Lower lobe of right lung (tissue), 2 donors: ENCODE measurements at regions not wholly inside any gene's neighbourhood (a gene's known extent, or its start where the extent isn't known, plus 50 kb on each side); places are given as distances from the start of the nearest gene placed in this dataset.

ENCODE experiments used
- ATAC-seq, 2 donors: fragments of 200-7000 bp; cut with Tn5 transposase; one replicate each; pipeline ENCODE4 v1.9.1; 2020 to 2022; ENCODE audit warnings: mild to moderate bottlenecking in 2 of 2, moderate library complexity in 2 of 2
- DNase-seq: peaks from one replicate; pipeline ENCODE4 v3.0.0-alpha.2; 2020
- H3K27ac ChIP-seq: fragments of 200-600 bp; one replicate; pipeline ENCODE4 v1.8.0; 2022
- H3K27me3 ChIP-seq: fragments of 200-600 bp; one replicate; pipeline ENCODE4 v1.8.0; 2022; ENCODE audit warnings: low read depth
- H3K36me3 ChIP-seq: fragments of 200-600 bp; one replicate; pipeline ENCODE4 v1.8.0; 2022; ENCODE audit warnings: mild to moderate bottlenecking
- H3K4me1 ChIP-seq: fragments of 200-600 bp; one replicate; pipeline ENCODE4 v1.8.0; 2022
- H3K4me3 ChIP-seq: fragments of 200-600 bp; one replicate; pipeline ENCODE4 v1.8.0; 2022; ENCODE audit warnings: mild to moderate bottlenecking
- H3K9me3 ChIP-seq: fragments of 200-600 bp; one replicate; pipeline ENCODE4 v1.8.0; 2022
- CTCF ChIP-seq: fragments of 200-600 bp; IDR thresholded peaks from one replicate; pipeline ENCODE4 v1.8.0; 2022; ENCODE audit warnings: antibody characterized with exemption, mild to moderate bottlenecking
- intact Hi-C: fragments of 100-400 bp; cut with DNase I; formaldehyde crosslinking; loops from one replicate; pipeline ENCODE4 v1.11.0; 2022
- donor health status: DM: no; HTN: yes; CAD: no; lungs with severe emphysema.

GRCh38 chr10:44571701-44572100 is 186.8 kb upstream of the CXCL12 start:
- TF ChIP-seq CTCF = no peak
- H3K27me3 ChIP-seq = no peaks in the 10 kb centered on the region
- DNase-seq (no peak), ATAC-seq (no peak)
- H3K27ac ChIP-seq = no peak overlapping the region
- no peak overlapping the region for H3K4me3 ChIP-seq
- no peaks in the 10 kb centered on the region for H3K36me3 ChIP-seq
- no peaks in the 10 kb centered on the region for H3K9me3 ChIP-seq
- intact Hi-C loops = no loop called here
- peaks cover 7% of the 10 kb centered on the region for H3K4me1 ChIP-seq

- no peak for DNase-seq
- H3K4me1 ChIP-seq = peaks cover 7% of the 10 kb centered on the region
- no peak for TF ChIP-seq CTCF
- H3K27ac ChIP-seq = no peak overlapping the region
- H3K36me3 ChIP-seq = no peaks in the 10 kb centered on the region
- no peak overlapping the region for H3K4me3 ChIP-seq
- H3K9me3 ChIP-seq = no peaks in the 10 kb centered on the region
- H3K27me3 ChIP-seq = no peaks in the 10 kb centered on the region
- no peak for ATAC-seq
- intact Hi-C loops = no loop called here
Measured at GRCh38 chr10:44572146-44572545, 187.2 kb upstream of the CXCL12 start.

- ATAC-seq (no peak), DNase-seq (no peak)
- peaks cover 7% of the 10 kb centered on the region for H3K4me1 ChIP-seq
- no peaks in the 10 kb centered on the region for H3K9me3 ChIP-seq
- intact Hi-C loops = no loop called here
- H3K36me3 ChIP-seq = no peaks in the 10 kb centered on the region
- H3K27ac ChIP-seq = no peak overlapping the region
- no peak overlapping the region for H3K4me3 ChIP-seq
- TF ChIP-seq CTCF = no peak
- no peaks in the 10 kb centered on the region for H3K27me3 ChIP-seq
Measured at GRCh38 chr10:44573821-44574220, 188.9 kb upstream of the CXCL12 start.

GRCh38 chr10:44574596-44575480 is 189.9 kb upstream of the CXCL12 start:
- Histone ChIP-seq H3K4me1 (peaks cover 4% of the 10 kb centered on the region), H3K27me3 (no peaks in the 10 kb centered on the region), H3K4me3 (no peak overlapping the region), H3K9me3 (no peaks in the 10 kb centered on the region), H3K36me3 (no peaks in the 10 kb centered on the region), H3K27ac (no peak overlapping the region)
- intact Hi-C loops = no loop called here
- peak in 1 of 2 donors; percentile 7 for ATAC-seq
- TF ChIP-seq CTCF = no peak
- DNase-seq = no peak

GRCh38 chr10:44575601-44576380 is 190.9 kb upstream of the CXCL12 start:
- H3K4me3 ChIP-seq = no peak overlapping the region
- no peaks in the 10 kb centered on the region for H3K27me3 ChIP-seq
- no peaks in the 10 kb centered on the region for H3K4me1 ChIP-seq
- DNase-seq (no peak), ATAC-seq (peak in 1 of 2 donors; percentile 12)
- no peaks in the 10 kb centered on the region for H3K36me3 ChIP-seq
- H3K27ac ChIP-seq = peak overlapping the region; percentile 37
- intact Hi-C loops = no loop called here
- no peak for TF ChIP-seq CTCF
- H3K9me3 ChIP-seq = no peaks in the 10 kb centered on the region
